Keratinocyte (primary cell): ENCODE measurements at regions not wholly inside any gene's neighbourhood (a gene's known extent, or its start where the extent isn't known, plus 50 kb on each side); places are given as distances from the start of the nearest gene placed in this dataset.

Experiments used
- DNase-seq: peaks from one replicate; pipeline ENCODE4 v3.0.0-alpha.2; 2011; ENCODE audit warnings: low read depth, missing footprints, low spot score
- FAIRE-seq: peaks from 2 replicates; lab custom pipeline; 2011; peaks lifted over from hg19 to GRCh38; lab: Jason Lieb, UNC
- H2AFZ ChIP-seq: 2 replicates; pipeline ENCODE4 v1.6.0; 2012; ENCODE audit warnings: low read length, control low read depth, inconsistent platforms; ENCODE audit not compliant: control insufficient read depth
- H3K27ac ChIP-seq: 2 replicates; pipeline ENCODE4 v1.5.1; 2011; ENCODE audit warnings: low read length; ENCODE audit not compliant: control insufficient read depth, insufficient read depth
- H3K27me3 ChIP-seq: 3 replicates; pipeline ENCODE4 v1.6.0; 2011; ENCODE audit warnings: low read length; ENCODE audit not compliant: control insufficient read depth, insufficient read depth; ENCODE audit errors: extremely low read depth
- H3K36me3 ChIP-seq, 2 experiments: 2 replicates in 1 of 2; 3 replicates in 1 of 2; pipeline ENCODE4 v1.5.1; 2011; ENCODE audit warnings: low read length in 2 of 2, mild to moderate bottlenecking in 1 of 2; ENCODE audit not compliant: control insufficient read depth in 2 of 2, insufficient read depth in 2 of 2; ENCODE audit errors: extremely low read depth in 1 of 2
- H3K4me1 ChIP-seq: 3 replicates; pipeline ENCODE4 v1.5.1; 2011; ENCODE audit warnings: low read length; ENCODE audit not compliant: control insufficient read depth, insufficient read depth; ENCODE audit errors: extremely low read depth
- H3K4me2 ChIP-seq: 3 replicates; pipeline ENCODE4 v1.6.0; 2011; ENCODE audit warnings: low read depth, low read length; ENCODE audit not compliant: control insufficient read depth, insufficient read depth; ENCODE audit errors: extremely low read depth
- H3K4me3 ChIP-seq, 3 experiments: fragments of 200-600 bp in 1 of 3; sonication (generic) in 1 of 3; 2 replicates in 2 of 3; 3 replicates in 1 of 3; pipeline ENCODE4 v1.5.1; 2011 to 2016; ENCODE audit warnings: low read length in 3 of 3, mild to moderate bottlenecking in 3 of 3, control low read depth in 2 of 3, inconsistent platforms in 1 of 3, low read depth in 1 of 3, mixed read lengths in 1 of 3, mixed run types in 1 of 3, moderate library complexity in 1 of 3; ENCODE audit not compliant: control insufficient read depth in 2 of 3, insufficient read depth in 2 of 3; ENCODE audit errors: extremely low read depth in 1 of 3
- H3K79me2 ChIP-seq: 2 replicates; pipeline ENCODE4 v1.6.0; 2012; ENCODE audit warnings: low read length; ENCODE audit not compliant: control insufficient read depth, insufficient read depth
- H3K9ac ChIP-seq: 3 replicates; pipeline ENCODE4 v1.6.0; 2011; ENCODE audit warnings: low read length; ENCODE audit not compliant: control insufficient read depth, insufficient read depth; ENCODE audit errors: extremely low read depth
- H3K9me1 ChIP-seq: 3 replicates; pipeline ENCODE4 v1.6.0; 2011; ENCODE audit warnings: low read length; ENCODE audit not compliant: control insufficient read depth, insufficient read depth; ENCODE audit errors: extremely low read depth
- H3K9me3 ChIP-seq: 2 replicates; pipeline ENCODE4 v1.5.1; 2012; ENCODE audit warnings: low read depth, low read length; ENCODE audit not compliant: control insufficient read depth
- H4K20me1 ChIP-seq: 3 replicates; pipeline ENCODE4 v1.6.0; 2011; ENCODE audit warnings: low read length; ENCODE audit not compliant: control insufficient read depth, insufficient read depth; ENCODE audit errors: extremely low read depth
- EZH2 ChIP-seq: IDR thresholded peaks from one replicate; pipeline ENCODE4 v1.6.1; 2012; ENCODE audit warnings: inconsistent platforms, mild to moderate bottlenecking, low read length, moderate library complexity
- dilution Hi-C: fragments of 300-500 bp; cut with MboI; formaldehyde crosslinking; loops from one replicate; pipeline ENCODE4 v1.7.0; 2020; ENCODE audit warnings: low sequenced_read_pairs; ENCODE audit not compliant: extremely low pct_ligation_motif_present
- TF ChIP-seq, protein P1 (sequence below), 3 experiments: IDR thresholded peaks in 1 of 3; conservative IDR thresholded peaks in 1 of 3; optimal IDR thresholded peaks in 1 of 3; 2 replicates in 2 of 3; 3 replicates in 1 of 3; pipeline versions ENCODE3 to v1.5.1; 2011; ENCODE audit warnings: low read length in 3 of 3, mild to moderate bottlenecking in 3 of 3, moderate library complexity in 2 of 3, control low read depth in 1 of 3, inconsistent platforms in 1 of 3; ENCODE audit not compliant: insufficient read depth in 2 of 3; ENCODE audit errors: extremely low read depth in 1 of 3

DNA sequence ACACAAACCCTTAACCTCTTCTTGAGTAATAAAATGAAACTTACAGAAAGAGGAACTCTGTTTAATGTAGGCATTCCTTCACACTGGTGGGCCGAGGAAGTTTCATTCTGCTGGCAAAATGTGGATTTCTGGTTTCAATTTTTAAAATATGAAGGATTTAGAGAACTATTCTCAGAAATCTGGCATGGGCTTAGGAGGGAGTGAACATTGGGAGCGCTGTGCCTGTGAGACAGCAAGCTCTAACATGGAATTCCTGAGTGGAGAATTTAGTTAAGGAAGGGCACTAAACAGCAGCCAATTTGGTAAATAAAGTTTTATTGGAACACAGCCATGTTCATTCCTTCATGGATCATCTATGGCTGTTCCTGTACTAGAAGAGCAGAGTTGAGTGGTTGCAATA, 751.8 kb upstream of the IGFBP3 start:
- no peaks in the 10 kb centered on the region for H3K4me1 ChIP-seq
- H3K27ac ChIP-seq: no peak overlapping the region
- no peak overlapping the region for H3K4me2 ChIP-seq
- no peaks in the 10 kb centered on the region for H3K36me3 ChIP-seq
- no peaks in the 10 kb centered on the region for H3K27me3 ChIP-seq
- dilution Hi-C loops: no loop called here
- H3K9ac ChIP-seq: no peak overlapping the region
- H3K4me3 ChIP-seq: no peak overlapping the region
- no peak overlapping the region for H2AFZ ChIP-seq
- DNase-seq (no peak), FAIRE-seq (no peak)
- H3K9me1 ChIP-seq: no peaks in the 10 kb centered on the region
- no peaks in the 10 kb centered on the region for H4K20me1 ChIP-seq
- H3K79me2 ChIP-seq: no peaks in the 10 kb centered on the region
- TF ChIP-seq, protein P1, sequence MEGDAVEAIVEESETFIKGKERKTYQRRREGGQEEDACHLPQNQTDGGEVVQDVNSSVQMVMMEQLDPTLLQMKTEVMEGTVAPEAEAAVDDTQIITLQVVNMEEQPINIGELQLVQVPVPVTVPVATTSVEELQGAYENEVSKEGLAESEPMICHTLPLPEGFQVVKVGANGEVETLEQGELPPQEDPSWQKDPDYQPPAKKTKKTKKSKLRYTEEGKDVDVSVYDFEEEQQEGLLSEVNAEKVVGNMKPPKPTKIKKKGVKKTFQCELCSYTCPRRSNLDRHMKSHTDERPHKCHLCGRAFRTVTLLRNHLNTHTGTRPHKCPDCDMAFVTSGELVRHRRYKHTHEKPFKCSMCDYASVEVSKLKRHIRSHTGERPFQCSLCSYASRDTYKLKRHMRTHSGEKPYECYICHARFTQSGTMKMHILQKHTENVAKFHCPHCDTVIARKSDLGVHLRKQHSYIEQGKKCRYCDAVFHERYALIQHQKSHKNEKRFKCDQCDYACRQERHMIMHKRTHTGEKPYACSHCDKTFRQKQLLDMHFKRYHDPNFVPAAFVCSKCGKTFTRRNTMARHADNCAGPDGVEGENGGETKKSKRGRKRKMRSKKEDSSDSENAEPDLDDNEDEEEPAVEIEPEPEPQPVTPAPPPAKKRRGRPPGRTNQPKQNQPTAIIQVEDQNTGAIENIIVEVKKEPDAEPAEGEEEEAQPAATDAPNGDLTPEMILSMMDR (optimal IDR thresholded peaks at IDR 0.05 in 1 of 3, IDR thresholded peaks at IDR 0.05 in 1 of 3, conservative IDR thresholded peaks at IDR 0.05 in 1 of 3; ENCODE audit: extremely low read depth in 1 of 3, insufficient read depth in 2 of 3, low read length in 3 of 3): no peak
- no peaks in the 10 kb centered on the region for H3K9me3 ChIP-seq

DNA sequence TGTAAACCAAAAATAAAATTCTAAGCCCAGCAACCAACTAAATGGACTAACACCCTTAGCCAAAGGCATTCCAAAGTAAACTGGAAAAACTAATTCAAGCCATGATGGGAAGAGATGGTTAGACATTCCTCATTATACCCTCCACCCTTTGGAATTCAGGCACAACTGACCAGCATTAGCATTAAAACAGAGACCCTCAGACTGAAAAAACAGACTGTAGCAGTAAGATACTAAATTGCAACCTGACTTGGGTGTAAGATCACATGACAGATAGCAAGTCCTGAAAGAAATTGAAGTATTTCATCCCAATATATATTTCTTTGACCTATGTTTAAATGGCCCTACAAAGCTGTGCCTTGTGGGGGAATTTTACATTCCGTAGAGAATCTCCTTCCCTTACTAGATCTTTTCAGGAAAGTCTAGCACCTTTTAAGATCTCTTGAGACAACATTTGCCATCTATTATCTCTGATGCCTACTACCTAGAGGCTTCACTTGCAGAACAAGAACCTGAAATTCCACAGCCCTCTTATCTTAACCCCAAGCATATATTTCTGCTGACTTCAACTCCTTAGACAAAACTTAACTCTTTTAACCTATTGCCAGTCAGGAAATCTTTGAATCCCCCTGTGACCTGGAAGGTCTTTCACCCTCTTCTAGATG, 750.2 kb upstream of the IGFBP3 start:
- H3K79me2 ChIP-seq: no peaks in the 10 kb centered on the region
- no peak overlapping the region for H3K4me3 ChIP-seq
- H3K9me1 ChIP-seq: no peaks in the 10 kb centered on the region
- no peaks in the 10 kb centered on the region for H3K27me3 ChIP-seq
- peak; percentile 17 for FAIRE-seq
- H3K4me1 ChIP-seq: no peaks in the 10 kb centered on the region
- no peak overlapping the region for H3K4me2 ChIP-seq
- H2AFZ ChIP-seq: no peak overlapping the region
- DNase-seq: no peak
- dilution Hi-C loops: no loop called here
- TF ChIP-seq, protein P1 (optimal IDR thresholded peaks at IDR 0.05 in 1 of 3, IDR thresholded peaks at IDR 0.05 in 1 of 3, conservative IDR thresholded peaks at IDR 0.05 in 1 of 3; ENCODE audit: extremely low read depth in 1 of 3, insufficient read depth in 2 of 3, low read length in 3 of 3): no peak
- no peak for TF ChIP-seq EZH2
- H4K20me1 ChIP-seq: no peaks in the 10 kb centered on the region
- no peak overlapping the region for H3K9ac ChIP-seq
- no peaks in the 10 kb centered on the region for H3K36me3 ChIP-seq
- H3K27ac ChIP-seq: no peak overlapping the region
- H3K9me3 ChIP-seq: no peaks in the 10 kb centered on the region
